Neural cell (in vitro differentiated cells): ENCODE measurements at regions not wholly inside any gene's neighbourhood (a gene's known extent, or its start where the extent isn't known, plus 50 kb on each side); places are given as distances from the start of the nearest gene placed in this dataset.

ENCODE experiments used
- H2AFZ ChIP-seq: fragments of 200-600, 300-800 bp; sonication (generic), shearing (Covaris generic); 2 replicates; pipeline ENCODE4 v1.6.0; 2014; ENCODE audit warnings: low read depth, mild to moderate bottlenecking, antibody characterized with exemption, low read length, moderate library complexity
- H3F3A ChIP-seq: fragments of 200-600 bp; shearing (Covaris generic); 2 replicates; pipeline ENCODE4 v1.6.1; 2016; ENCODE audit warnings: mild to moderate bottlenecking, moderate library complexity, mixed read lengths, antibody characterized with exemption, low read length; ENCODE audit not compliant: insufficient read depth, poor library complexity, severe bottlenecking
- H3K27ac ChIP-seq: fragments of 200-600, 300-800 bp; sonication (generic), shearing (Covaris generic); 2 replicates; pipeline ENCODE4 v1.5.1; 2014; ENCODE audit warnings: mild to moderate bottlenecking, low read length, moderate library complexity
- H3K27me3 ChIP-seq: fragments of 300-800, 200-600 bp; sonication (generic), shearing (Covaris generic); 2 replicates; pipeline ENCODE4 v1.6.0; 2014; ENCODE audit warnings: mild to moderate bottlenecking, low read depth, low read length, moderate library complexity; ENCODE audit not compliant: insufficient read depth
- H3K36me3 ChIP-seq: fragments of 300-800, 200-600 bp; sonication (generic), shearing (Covaris generic); 2 replicates; pipeline ENCODE4 v1.5.1; 2014; ENCODE audit warnings: mild to moderate bottlenecking, antibody characterized with exemption, low read length, moderate library complexity; ENCODE audit not compliant: insufficient read depth
- H3K4me2 ChIP-seq: fragments of 300-800, 200-600 bp; sonication (generic), shearing (Covaris generic); 2 replicates; pipeline ENCODE4 v1.6.0; 2014; ENCODE audit warnings: mild to moderate bottlenecking, low read length
- H3K4me3 ChIP-seq: fragments of 300-800, 200-600 bp; sonication (generic), shearing (Covaris generic); 2 replicates; pipeline ENCODE4 v1.5.1; 2014; ENCODE audit warnings: mild to moderate bottlenecking, low read length, moderate library complexity
- H3K79me2 ChIP-seq: fragments of 200-600 bp; shearing (Covaris generic); replicated peaks from 2 replicates; pipeline ENCODE4 v1.6.0; 2014; ENCODE audit warnings: mild to moderate bottlenecking, low read length, moderate library complexity; ENCODE audit not compliant: insufficient read depth
- H3K9ac ChIP-seq: fragments of 300-800, 200-600 bp; sonication (generic), shearing (Covaris generic); 2 replicates; pipeline ENCODE4 v1.6.1; 2016; ENCODE audit warnings: mild to moderate bottlenecking, low read length, mixed read lengths
- H3K9me2 ChIP-seq: fragments of 200-600 bp; shearing (Covaris generic); 2 replicates; pipeline ENCODE4 v1.6.1; 2016; ENCODE audit warnings: mild to moderate bottlenecking, low read length, mixed read lengths; ENCODE audit not compliant: insufficient read depth
- H3K9me3 ChIP-seq: fragments of 200-600, 300-800 bp; sonication (generic), shearing (Covaris generic); 2 replicates; pipeline ENCODE4 v1.6.1; 2016; ENCODE audit warnings: mild to moderate bottlenecking, mixed run types, low read length, moderate library complexity, mixed read lengths
- H4K20me1 ChIP-seq: fragments of 200-600 bp; shearing (Covaris generic); 2 replicates; pipeline ENCODE4 v1.6.1; 2016; ENCODE audit warnings: mild to moderate bottlenecking, mixed run types; ENCODE audit not compliant: insufficient read depth
- CTCF ChIP-seq: fragments of 450-650 bp; IDR thresholded peaks from 2 replicates; pipeline ENCODE4 v1.5.1; 2014; ENCODE audit warnings: antibody characterized with exemption, mild to moderate bottlenecking, moderate library complexity; ENCODE audit not compliant: poor library complexity, severe bottlenecking
- EP300 ChIP-seq: fragments of 450-650 bp; conservative IDR thresholded peaks from 2 replicates; pipeline ENCODE4 v1.6.1; 2014; ENCODE audit warnings: antibody characterized with exemption, mild to moderate bottlenecking, moderate library complexity; ENCODE audit not compliant: poor library complexity, severe bottlenecking
- EZH2 ChIP-seq: fragments of 200-600, 300-800 bp; shearing (Covaris generic), sonication (generic); IDR thresholded peaks from 2 replicates; pipeline ENCODE4 v1.6.1; 2014; ENCODE audit warnings: antibody characterized with exemption, low read length, borderline replicate concordance, mild to moderate bottlenecking; ENCODE audit not compliant: insufficient read depth, poor library complexity, severe bottlenecking
- MXI1 ChIP-seq: fragments of 450-650 bp; conservative IDR thresholded peaks from 2 replicates; pipeline ENCODE4 v1.6.1; 2014; ENCODE audit warnings: antibody characterized with exemption, mild to moderate bottlenecking; ENCODE audit not compliant: poor library complexity, severe bottlenecking
- POLR2AphosphoS5 ChIP-seq: IDR thresholded peaks from 2 replicates; pipeline ENCODE4 v1.6.1; 2012
- RAD21 ChIP-seq: fragments of 450-650 bp; conservative IDR thresholded peaks from 2 replicates; pipeline ENCODE4 v1.6.1; 2014; ENCODE audit warnings: antibody characterized with exemption, mild to moderate bottlenecking, moderate library complexity
- REST ChIP-seq: IDR thresholded peaks from 2 replicates; pipeline ENCODE4 v1.6.1; 2012; ENCODE audit warnings: borderline replicate concordance
- SMC3 ChIP-seq: fragments of 450-650 bp; conservative IDR thresholded peaks from 2 replicates; pipeline ENCODE4 v1.6.1; 2014; ENCODE audit warnings: antibody characterized with exemption, mild to moderate bottlenecking, moderate library complexity; ENCODE audit not compliant: poor library complexity
- TAF1 ChIP-seq: IDR thresholded peaks from 2 replicates; pipeline ENCODE4 v1.6.1; 2012; ENCODE audit warnings: low read depth

GRCh38 chr9:103913899-103914298, 180.2 kb upstream of the SMC2 start:
- H3F3A ChIP-seq, result no peaks in the 10 kb centered on the region
- no peaks in the 10 kb centered on the region for H4K20me1 ChIP-seq
- no peaks in the 10 kb centered on the region for H3K79me2 ChIP-seq
- H2AFZ ChIP-seq, result no peak overlapping the region
- H3K27me3 ChIP-seq, result no peaks in the 10 kb centered on the region
- H3K27ac ChIP-seq, result no peak overlapping the region
- no peak overlapping the region for H3K9ac ChIP-seq
- H3K9me2 ChIP-seq, result no peaks in the 10 kb centered on the region
- no peak for TF ChIP-seq TAF1
- no peak for TF ChIP-seq RAD21
- no peak for TF ChIP-seq EP300
- no peak for TF ChIP-seq POLR2AphosphoS5
- TF ChIP-seq EZH2, result no peak
- no peak for TF ChIP-seq MXI1
- no peak for TF ChIP-seq REST
- TF ChIP-seq SMC3, result no peak
- TF ChIP-seq CTCF, result no peak
- H3K4me3 ChIP-seq, result no peak overlapping the region
- no peak overlapping the region for H3K4me2 ChIP-seq
- no peaks in the 10 kb centered on the region for H3K36me3 ChIP-seq
- no peaks in the 10 kb centered on the region for H3K9me3 ChIP-seq

- no peaks in the 10 kb centered on the region for H3K79me2 ChIP-seq
- no peak overlapping the region for H2AFZ ChIP-seq
- no peak for TF ChIP-seq EP300
- TF ChIP-seq RAD21, result no peak
- no peak for TF ChIP-seq CTCF
- TF ChIP-seq EZH2, result no peak
- no peak for TF ChIP-seq TAF1
- no peak for TF ChIP-seq SMC3
- no peak for TF ChIP-seq MXI1
- no peak for TF ChIP-seq POLR2AphosphoS5
- no peak for TF ChIP-seq REST
- no peaks in the 10 kb centered on the region for H3F3A ChIP-seq
- no peak overlapping the region for H3K4me3 ChIP-seq
- H3K27me3 ChIP-seq, result no peaks in the 10 kb centered on the region
- H3K27ac ChIP-seq, result no peak overlapping the region
- no peaks in the 10 kb centered on the region for H3K9me2 ChIP-seq
- no peaks in the 10 kb centered on the region for H4K20me1 ChIP-seq
- H3K36me3 ChIP-seq, result no peaks in the 10 kb centered on the region
- no peak overlapping the region for H3K9ac ChIP-seq
- H3K4me2 ChIP-seq, result no peak overlapping the region
- H3K9me3 ChIP-seq, result no peaks in the 10 kb centered on the region
These were observed 174.4 kb upstream of the SMC2 start for GRCh38 chr9:103919605-103920209.
